ENCODE measurements at regions not wholly inside any gene's neighbourhood (a gene's known extent, or its start where the extent isn't known, plus 50 kb on each side); places are given as distances from the start of the nearest gene placed in this dataset.

GRCh38 chr14:85817430-85817829, 287.5 kb downstream of the FLRT2 start:
- TF ChIP-seq MYC (IDR thresholded peaks at IDR 0.05; ENCODE audit: low read depth, low read length), result no peak
- TF ChIP-seq FOS (IDR thresholded peaks at IDR 0.05; ENCODE audit: borderline replicate concordance, insufficient read depth, low read length), result no peak
- no peak for TF ChIP-seq CTCF (IDR thresholded peaks at IDR 0.05; ENCODE audit: extremely low read depth in 1 of 2, insufficient read depth in 1 of 2, low read depth in 1 of 2, low read length in 2 of 2)
- no peak for TF ChIP-seq POLR2AphosphoS5 (IDR thresholded peaks at IDR 0.05; ENCODE audit: insufficient read depth, low read depth, low read length)
- no peak for TF ChIP-seq EZH2 (IDR thresholded peaks at IDR 0.05; ENCODE audit: borderline replicate concordance, low read depth, low read length, severe bottlenecking)
- no peak for TF ChIP-seq JUN (IDR thresholded peaks at IDR 0.05; ENCODE audit: borderline replicate concordance, insufficient read depth, insufficient read length, low read depth)
- no peak for TF ChIP-seq POLR2A (IDR thresholded peaks at IDR 0.05; ENCODE audit: low read depth, low read length)
